Suppressor macrophage (primary cell): ENCODE measurements at regions not wholly inside any gene's neighbourhood (a gene's known extent, or its start where the extent isn't known, plus 50 kb on each side); places are given as distances from the start of the nearest gene placed in this dataset.

Experiments used
- DNase-seq, 4 experiments: peaks; one replicate each; pipeline ENCODE4 v3.0.0-alpha.2; 2020 to 2022

DNA sequence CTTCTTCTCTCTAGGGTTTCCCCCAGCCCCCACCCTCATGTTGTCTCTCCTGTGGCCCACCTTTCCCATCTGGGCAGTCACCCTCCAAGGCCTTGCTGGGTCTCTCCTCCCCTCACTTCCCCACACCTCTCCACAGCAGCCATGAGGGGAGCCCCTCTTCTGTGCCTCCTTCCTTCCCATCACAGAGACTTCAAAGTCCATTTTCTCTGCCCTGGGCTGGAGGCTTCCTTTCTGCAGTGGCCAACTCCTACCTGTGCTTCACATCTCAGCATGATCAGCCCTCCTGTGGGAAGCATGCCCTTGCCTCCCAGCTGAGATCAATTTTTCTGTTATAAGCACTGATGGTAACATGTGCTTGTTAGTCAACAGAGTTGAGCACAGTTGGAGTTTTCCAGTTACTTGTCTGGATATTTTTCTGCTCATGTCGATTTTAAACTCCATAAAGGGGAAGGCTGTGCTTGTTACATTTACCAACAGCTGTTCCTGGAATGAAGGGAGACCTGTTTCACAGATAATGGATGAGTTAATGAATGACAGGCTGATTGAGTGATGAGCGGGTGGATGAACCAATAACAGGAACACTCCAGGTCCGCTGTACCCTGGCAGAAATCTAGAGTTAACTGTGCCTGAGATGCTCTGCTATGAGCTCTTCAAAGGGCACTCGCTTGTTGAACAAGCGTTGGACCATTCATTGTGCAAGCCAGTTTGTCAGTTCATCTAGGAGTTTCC, 71.4 kb upstream of the PRSS58 start:
- no peak for DNase-seq

DNA sequence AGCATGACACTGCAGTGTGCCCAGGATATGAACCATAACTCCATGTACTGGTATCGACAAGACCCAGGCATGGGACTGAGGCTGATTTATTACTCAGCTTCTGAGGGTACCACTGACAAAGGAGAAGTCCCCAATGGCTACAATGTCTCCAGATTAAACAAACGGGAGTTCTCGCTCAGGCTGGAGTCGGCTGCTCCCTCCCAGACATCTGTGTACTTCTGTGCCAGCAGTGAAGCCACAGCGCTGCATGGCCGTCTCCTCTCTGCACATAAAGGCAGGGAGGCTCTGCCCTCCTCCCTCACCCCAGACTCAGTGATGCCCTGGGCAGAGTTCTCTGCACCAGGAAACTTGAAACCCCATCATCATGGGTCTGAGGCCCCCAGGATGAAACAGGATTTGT, 70.7 kb upstream of the PRSS58 start:
- DNase-seq, result no peak

GRCh38 chr7:142327628-142328405, 70.0 kb upstream of the PRSS58 start:
- no peak for DNase-seq

DNA sequence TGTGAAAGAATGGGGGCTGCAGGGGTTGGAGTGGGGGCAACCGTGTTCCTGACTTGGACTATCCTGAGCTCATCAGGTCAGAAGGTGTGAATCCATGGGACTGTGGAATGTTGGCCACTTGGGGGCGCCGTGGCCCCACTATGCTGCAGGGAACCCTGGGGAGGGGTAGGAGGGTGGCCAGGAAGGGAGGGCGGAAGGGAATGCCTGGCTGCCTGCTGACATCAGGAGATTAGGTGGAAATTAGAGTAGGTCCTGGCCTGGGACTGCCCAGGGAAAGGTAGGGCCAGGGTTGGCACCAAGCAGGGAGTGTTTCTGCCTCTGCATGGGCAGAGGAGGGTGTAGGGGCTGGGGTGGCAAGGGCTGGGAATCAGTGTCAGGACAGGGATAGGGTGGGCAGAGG, 65.8 kb upstream of the PRSS58 start:
- DNase-seq, result peak in 3 of 4 experiments; percentile 13 to 66 (median 31)

DNA sequence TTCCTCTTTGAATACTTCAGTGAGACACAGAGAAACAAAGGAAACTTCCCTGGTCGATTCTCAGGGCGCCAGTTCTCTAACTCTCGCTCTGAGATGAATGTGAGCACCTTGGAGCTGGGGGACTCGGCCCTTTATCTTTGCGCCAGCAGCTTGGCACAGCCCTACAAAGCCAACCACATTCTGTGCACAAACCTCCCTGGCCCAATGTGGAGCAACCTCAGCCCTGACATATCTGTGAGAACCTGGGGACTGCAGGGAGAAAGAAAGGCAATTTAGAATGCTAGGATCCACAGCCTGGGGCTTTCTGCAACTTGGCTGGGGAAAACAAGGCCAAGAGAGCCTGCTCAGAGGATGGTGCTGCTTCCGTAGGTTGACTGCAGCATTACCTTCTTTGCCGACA, 63.5 kb upstream of the PRSS58 start:
- DNase-seq, result no peak

DNA sequence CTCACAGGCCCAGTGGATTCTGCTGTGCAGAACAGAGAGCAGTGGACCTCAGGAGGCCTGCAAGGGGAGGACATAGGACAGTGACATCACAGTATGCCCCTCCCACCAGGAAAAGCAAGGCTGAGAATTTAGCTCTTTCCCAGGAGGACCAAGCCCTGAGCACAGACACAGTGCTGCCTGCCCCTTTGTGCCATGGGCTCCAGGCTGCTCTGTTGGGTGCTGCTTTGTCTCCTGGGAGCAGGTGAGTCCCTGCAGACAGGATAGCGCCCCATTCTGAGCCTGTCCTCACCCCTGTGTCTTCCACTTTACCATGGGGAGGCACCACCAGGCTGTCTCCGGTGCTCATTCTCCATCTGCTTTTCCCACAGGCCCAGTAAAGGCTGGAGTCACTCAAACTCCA, 63.0 kb upstream of the PRSS58 start:
- DNase-seq, result no peak

DNA sequence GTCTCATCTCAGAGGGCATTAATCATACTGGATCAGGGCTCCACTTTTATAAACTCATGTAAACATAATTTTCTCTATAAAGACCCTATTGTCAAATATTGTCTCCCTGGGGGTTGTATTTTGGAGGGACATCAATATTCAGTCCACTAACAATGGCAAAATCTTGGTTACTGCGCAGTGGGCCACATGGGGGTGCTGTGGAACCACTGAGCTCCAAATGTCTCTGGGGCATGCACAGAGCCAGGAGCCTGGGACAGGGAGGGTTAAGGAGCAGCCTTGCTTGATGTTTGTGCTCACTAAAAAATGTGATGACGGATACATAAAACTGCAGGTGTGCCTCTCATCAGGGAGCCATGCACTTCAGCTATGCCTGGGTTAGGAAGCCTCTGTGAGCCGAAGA, 62.1 kb upstream of the PRSS58 start:
- DNase-seq, result peak in 3 of 4 experiments; percentile 13 to 37 (median 21)

DNA sequence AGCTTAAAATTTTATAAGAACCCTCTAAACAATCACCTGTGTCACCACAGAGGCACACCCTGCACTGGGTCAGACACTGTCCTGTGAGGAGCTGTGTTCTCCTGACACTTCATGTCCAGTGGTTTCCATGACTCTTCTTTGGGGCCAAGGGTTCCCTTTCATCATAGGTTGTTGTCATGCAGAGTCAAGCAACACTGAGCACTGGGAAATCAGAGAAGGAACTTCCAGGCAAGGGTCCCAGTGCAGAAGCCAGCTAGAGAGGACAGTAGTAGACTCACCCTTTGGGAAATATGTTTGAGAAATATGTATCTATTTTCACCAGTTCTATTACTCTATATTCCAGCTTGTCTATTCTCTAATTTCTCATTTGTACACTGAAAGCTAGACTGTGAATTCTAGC, 56.4 kb upstream of the PRSS58 start:
- peak in 3 of 4 experiments; percentile 15 to 28 (median 26) for DNase-seq

DNA sequence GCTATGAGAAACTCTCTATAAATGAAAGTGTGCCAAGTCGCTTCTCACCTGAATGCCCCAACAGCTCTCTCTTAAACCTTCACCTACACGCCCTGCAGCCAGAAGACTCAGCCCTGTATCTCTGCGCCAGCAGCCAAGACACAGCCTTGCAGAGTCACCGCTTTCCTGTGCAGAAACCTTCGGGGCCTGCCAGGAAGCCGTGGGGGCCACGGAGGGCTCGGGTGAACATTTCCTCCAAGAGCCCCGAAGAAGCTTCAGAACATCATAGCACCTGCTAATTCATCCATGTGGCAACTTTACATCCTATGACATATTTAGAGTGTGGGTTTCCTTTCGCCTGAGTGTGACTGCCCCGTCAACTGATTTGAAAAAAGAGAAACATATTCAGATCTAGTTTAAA, 55.7 kb upstream of the PRSS58 start:
- DNase-seq, result peak in 1 of 4 experiments; percentile 9

DNA sequence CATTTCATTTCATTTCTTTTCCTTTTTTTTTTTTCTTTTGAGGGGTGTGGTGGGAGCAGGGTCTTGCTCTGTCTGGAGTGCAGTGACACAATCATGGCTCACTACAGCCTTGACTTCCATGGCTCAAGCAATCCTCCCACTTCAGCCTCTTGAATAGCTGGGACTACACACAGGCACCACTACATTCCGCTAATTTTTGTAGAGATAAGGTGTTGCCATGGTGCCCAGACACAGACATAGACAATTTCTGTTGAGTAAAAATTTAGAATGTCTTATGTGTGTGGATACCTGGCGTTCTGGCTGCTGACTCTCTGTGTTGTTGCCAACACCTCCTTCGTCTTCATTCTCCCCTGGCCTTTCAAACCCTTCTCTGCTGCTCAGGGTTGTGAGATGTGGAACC, 54.0 kb upstream of the PRSS58 start:
- DNase-seq, result no peak

DNA sequence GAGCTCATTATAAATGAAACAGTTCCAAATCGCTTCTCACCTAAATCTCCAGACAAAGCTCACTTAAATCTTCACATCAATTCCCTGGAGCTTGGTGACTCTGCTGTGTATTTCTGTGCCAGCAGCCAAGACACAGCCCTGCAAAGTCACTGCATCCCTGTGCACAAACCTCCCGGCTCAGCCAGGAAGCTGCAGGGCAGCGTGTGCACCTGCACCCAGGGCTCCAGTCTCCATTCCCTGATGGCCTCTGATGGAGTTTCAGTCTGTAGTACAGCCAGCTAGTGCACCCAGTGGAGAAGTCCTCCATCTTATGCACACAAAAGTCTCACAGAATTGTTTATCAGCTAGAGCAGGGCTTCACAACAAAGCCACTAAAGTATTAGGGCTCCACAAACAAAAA, 51.1 kb upstream of the PRSS58 start:
- no peak for DNase-seq

GRCh38 chr7:142308326-142308725, 50.5 kb upstream of the PRSS58 start:
- no peak for DNase-seq
